Activated T-cell treated with anti-CD3 and anti-CD28 coated beads for 24 hours (primary cell): ENCODE measurements at regions not wholly inside any gene's neighbourhood (a gene's known extent, or its start where the extent isn't known, plus 50 kb on each side); places are given as distances from the start of the nearest gene placed in this dataset.

Experiments used
- DNase-seq: peaks from one replicate; pipeline ENCODE4 v3.0.0-alpha.2; 2020; ENCODE audit warnings: low read depth

DNA sequence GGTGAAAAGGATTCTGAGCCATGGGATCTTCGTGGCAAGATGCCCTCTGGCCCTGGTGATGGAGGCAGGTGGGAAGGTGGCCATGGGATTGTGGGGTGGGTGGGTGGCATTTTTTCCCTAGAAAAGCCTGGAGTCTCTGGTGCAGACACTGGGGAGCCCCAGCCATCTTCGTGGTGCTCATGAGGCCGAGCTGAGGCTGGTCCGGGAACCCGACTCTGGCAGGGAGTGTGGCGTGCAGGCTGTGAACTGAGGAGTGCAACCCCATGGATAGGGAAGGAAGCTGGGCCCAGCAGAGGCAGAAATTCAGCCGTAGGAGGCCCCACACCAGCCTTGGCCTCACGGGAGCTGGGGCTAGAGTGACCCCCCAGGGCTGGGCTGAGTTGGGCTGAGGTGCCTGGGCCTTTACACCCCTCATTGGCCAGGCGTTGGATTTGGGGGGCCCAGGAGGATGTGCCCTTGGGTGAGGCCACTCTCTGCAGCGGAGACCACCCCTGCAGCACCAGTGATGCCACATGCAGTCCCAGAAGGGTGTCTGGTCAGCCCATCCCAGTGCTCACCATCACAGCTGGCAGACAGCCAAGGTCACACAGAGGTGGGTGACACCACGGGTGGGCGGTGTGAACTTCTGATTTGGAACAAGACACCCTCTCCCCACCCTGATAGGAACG, 115.6 kb upstream of the HDAC4 start:
- DNase-seq = no peak

GRCh38 chr2:239514754-239515530, 114.1 kb upstream of the HDAC4 start:
- DNase-seq = no peak

DNA sequence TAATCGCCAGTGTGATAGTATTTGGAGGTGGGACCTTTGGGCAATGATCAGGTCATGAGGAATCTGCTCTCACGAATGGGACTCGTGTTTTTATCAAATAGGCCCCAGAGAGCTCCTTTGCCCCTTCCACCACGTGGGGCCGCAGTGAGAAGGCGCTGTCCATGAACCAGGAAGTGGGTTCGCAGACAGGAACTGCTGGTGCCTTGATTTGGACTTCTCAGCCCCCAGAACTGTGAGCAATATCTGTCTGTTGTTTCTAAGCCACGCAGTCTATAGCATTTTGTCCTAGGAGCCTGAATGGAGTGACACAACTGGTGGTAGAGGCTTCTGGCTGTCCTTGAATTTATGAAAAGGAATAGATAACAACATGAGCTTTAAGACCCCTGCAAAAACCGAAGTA, 111.2 kb upstream of the HDAC4 start:
- no peak for DNase-seq

GRCh38 chr2:239509373-239510143, 108.7 kb upstream of the HDAC4 start:
- no peak for DNase-seq

- no peak for DNase-seq
These were observed 107.4 kb upstream of the HDAC4 start for GRCh38 chr2:239508261-239508660.

- DNase-seq = no peak
These were observed 106.9 kb upstream of the HDAC4 start for GRCh38 chr2:239507576-239508258.

DNA sequence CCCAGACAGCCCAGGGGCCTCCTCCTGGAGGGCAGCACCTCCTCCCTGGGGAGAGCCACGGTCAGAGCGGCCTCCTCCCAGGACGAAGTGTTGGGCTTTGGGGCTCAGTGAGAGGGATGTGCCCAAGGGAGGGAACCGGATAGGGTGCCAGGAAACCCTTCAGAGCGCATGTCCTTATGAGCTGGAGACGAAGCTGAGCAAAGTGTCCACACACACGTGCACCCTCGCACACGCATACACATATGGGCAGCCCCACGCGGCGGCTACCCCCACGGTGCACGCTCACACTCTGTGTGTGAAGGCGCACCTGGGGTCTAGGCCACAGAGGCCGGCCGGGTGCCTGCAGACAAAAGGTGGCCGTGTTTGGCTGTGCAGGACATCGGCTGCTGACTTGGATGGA, 106.1 kb upstream of the HDAC4 start:
- DNase-seq = no peak

GRCh38 chr2:239506101-239506857, 105.5 kb upstream of the HDAC4 start:
- no peak for DNase-seq

DNA sequence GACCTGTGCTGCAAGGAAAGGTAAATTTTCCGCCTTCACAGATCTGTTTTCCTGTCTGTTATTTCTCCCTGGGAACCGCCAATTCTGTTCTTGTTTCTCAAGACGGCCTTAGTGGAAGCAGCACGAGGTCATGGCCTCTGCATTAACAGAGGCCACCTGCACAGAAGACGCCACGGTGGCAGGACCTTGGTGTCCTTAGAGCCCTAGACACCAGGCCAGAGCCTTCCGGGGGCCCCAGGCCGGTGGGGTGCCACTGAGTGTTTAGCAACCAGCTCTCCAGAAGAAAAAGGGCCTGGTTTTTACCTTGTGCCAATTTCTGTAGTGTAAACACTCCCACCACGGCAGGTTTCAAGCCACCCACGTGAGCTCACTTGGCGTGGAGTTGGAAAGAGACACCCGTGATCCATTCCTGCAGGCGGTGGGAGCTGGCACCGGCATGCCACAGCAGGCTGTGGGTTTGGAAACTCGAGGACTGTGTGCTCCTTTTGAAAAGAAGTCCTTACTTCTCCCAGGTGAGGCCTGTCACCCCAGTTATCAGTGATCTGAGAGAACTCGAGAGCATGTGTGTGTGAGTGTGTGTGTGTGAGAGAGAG, 103.9 kb upstream of the HDAC4 start:
- DNase-seq = no peak

DNA sequence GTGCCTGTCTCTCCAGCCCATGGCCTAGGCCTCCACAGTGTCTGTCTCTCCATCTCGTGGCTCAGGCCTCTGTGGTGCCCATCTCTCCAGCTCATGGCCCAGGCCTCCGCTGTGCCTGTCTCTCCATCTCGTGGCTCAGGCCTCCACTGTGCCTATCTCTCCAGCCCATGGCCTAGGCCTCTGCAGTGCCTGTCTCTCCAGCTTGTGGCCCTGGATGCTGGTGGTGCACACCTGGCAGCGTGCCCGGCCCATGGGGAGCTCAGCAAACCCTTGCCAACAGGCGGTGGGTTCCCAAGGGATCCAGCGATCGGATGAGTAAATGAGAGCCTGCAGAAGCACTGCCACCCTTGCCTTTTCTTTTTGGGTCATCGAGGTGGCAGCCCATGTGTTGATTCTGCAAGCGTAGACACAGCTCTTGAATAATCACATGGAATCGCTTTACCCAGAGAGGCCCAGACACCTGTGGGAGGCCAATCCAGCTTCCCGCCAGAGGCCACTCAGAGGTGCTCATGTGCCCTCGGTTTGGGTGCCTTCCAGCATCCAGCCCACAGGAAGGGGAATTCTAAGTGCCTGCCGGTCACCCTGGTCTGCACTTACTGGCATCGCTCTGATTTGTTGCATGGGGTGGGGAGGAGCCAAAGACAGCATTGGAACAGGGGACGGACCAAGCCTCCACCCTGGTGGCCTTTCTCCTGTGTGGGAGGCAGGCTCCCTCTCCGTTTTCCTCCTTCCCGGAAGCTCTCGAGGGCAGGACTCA, 101.8 kb upstream of the HDAC4 start:
- DNase-seq = no peak

DNA sequence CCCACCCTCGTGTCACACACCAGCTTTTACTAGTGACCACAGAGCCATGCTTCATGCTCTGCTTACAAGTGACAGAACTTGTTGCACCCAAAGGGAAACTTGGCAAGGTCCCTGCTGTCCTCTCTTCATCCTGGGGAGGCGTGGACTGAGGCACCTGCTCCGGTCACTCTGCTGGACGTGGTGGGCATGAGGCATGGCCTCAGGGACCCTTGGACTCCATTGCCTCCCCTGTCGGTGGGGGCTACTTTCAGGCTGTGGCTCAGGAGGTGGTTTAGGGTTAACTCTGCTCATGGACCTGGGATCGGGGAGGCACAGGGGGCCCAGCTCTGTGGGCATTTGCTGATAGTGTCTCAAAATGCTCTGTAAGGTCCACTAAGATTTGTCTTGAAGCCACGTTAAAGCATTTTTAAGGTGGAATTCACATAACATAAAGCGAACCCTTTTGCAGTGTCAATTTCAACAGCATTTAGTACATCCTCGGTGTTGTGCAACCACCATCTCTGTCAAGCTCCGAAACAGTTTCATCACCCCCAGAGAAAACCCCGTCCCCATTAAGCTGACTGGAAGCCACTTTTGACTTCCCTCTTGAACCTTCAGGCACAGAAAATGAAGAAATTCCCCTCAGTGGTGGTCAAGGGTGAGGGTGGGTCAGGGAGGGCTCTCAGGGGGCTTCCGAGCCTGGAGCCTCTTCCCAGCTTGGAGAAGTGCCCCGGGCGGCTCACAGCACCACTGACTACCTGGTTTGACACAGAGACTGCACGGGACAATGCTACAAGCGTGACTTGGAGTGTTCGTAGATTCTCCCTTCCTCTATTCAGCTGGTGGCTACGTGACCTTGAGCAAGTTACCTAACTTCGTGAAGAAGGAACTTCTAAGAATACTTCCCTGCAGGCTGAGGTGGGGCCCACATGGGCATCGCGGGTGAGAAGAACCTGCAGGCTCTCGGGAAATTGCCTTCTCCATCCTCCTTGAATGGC, 100.0 kb upstream of the HDAC4 start:
- DNase-seq = no peak

DNA sequence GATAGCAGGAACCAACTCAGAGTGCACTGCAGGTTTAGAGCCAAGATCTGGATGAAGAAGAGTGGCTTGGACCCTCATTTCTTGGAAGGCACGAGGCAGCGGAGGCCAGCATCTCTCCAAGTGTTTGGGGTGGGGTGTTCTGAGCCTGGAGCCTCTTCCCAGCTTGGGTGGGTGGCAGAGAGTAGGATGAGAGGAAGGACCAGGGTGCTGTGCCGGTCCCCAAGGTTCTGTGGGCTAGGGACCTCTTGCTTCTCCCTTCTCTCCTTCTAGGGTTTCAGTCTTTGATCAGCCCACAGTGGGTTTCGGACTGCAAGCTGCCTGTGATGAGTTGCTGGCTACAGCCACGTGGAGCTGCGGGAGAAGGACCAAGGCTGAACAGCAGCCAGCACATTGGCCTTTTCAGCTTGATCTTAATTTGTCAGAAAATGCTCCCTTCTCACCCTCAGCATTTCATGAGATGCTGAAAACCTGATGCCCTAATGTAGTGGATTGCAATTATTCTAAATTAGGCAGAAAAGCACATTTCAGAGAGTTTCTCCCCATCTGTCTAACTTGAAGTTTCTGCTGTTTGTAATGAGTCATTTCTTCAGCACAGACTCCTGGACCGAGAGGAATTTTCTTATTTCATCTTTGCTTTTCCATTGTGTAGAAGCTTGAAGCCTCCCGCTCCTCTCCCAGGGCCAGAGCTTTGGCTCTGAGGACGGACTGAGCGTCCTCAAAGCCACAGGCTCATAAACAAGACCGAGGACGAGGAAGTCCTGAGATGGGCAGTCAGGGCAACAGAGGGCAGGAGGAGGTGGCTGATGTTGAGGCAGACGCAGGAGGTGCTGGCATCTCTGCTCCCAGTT, 99.1 kb upstream of the HDAC4 start:
- DNase-seq = no peak

GRCh38 chr2:239498981-239499634, 98.3 kb upstream of the HDAC4 start:
- DNase-seq = no peak

DNA sequence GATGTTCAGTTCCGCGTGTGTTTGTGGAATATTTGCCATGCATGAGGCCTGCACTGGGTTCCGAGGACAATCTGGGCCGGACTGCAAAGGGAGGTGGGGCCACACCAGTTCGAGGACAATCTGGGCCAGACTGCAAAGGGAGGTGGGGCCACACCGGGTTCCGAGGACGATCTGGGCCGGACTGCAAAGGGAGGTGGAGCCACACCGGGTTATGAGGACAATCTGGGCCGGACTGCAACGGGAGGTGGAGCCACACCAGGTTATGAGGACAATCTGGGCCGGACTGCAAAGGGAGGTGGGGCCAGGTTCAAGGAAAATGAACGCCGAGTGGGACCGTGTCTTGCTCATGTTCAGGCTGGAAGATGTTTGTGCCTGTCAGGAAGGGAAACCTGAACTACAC, 97.8 kb upstream of the HDAC4 start:
- no peak for DNase-seq

DNA sequence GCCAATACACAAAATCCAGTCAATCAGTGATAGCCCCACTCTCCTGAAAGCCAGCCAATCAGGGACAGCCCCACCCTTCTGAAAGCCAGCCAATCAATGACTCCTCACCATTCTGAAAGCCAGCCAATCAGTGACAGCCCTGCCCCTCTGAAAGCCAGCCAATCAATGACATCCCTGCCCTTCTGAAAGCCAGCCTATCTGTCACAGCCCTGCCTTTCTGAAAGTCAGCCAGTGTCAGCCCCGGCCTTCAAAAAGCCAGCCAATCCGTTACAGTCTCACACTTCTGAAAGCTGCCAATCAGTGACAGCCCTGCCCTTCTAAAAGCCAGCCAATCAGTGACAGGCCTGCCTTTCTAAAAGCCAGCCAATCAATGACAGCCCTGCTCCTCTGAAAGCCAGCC, 95.9 kb upstream of the HDAC4 start:
- DNase-seq = no peak

DNA sequence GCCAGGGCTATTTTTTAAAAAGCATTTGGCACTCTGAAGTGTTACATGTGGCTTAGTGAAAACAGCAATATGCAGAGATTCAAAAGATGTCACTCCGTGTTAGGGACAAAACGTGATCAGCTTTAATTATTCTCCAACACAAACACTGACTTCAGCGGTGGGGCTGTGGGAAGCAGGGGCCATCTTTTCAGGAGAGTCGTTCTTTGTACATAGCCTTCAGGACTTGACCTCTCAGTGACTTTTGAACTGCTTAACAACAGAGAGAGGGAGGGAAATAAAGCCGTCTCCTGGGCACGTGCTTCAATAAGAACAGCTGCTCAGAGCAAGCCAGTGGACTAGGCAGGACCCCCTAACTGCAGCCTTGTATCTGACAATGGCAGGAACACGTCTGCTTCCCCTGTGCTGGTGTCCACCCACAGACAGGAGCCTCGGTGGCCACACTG, 95.0 kb upstream of the HDAC4 start:
- DNase-seq = no peak

- DNase-seq = no peak
These were observed 94.4 kb upstream of the HDAC4 start for GRCh38 chr2:239495175-239495574.

- DNase-seq = no peak
These were observed 93.8 kb upstream of the HDAC4 start for GRCh38 chr2:239494578-239494977.
